Endometrium (tissue), 2 donors: ENCODE measurements at regions not wholly inside any gene's neighbourhood (a gene's known extent, or its start where the extent isn't known, plus 50 kb on each side); places are given as distances from the start of the nearest gene placed in this dataset.

Experiments used
- FAIRE-seq: peaks from 2 replicates; lab custom pipeline; 2012; peaks lifted over from hg19 to GRCh38; lab: Jason Lieb, UNC
- donor health status: control.
- donor health status: control.

- no peak for FAIRE-seq
Observed at GRCh38 chr1:86296305-86297205, 99.6 kb downstream of the ODF2L start.

GRCh38 chr1:86289746-86290145 is 106.4 kb downstream of the ODF2L start:
- no peak for FAIRE-seq

- no peak for FAIRE-seq
Observed at GRCh38 chr1:86289161-86289560, 107.0 kb downstream of the ODF2L start.

GRCh38 chr1:86288586-86289147 is 107.5 kb downstream of the ODF2L start:
- FAIRE-seq: no peak

GRCh38 chr1:86285796-86286195 is 110.3 kb downstream of the ODF2L start:
- no peak for FAIRE-seq

- FAIRE-seq: no peak
Observed at GRCh38 chr1:86282611-86283010, 113.5 kb downstream of the ODF2L start.

GRCh38 chr1:86277936-86278335 is 118.2 kb downstream of the ODF2L start:
- FAIRE-seq: no peak

GRCh38 chr1:86273066-86273465 is 116.5 kb upstream of the COL24A1 start:
- FAIRE-seq: no peak

- no peak for FAIRE-seq
Observed at GRCh38 chr1:86272083-86272482, 115.5 kb upstream of the COL24A1 start.

- no peak for FAIRE-seq
Observed at GRCh38 chr1:86271046-86271445, 114.5 kb upstream of the COL24A1 start.

- FAIRE-seq: no peak
Observed at GRCh38 chr1:86263101-86263500, 106.5 kb upstream of the COL24A1 start.

- no peak for FAIRE-seq
Observed at GRCh38 chr1:86260476-86260875, 103.9 kb upstream of the COL24A1 start.

- no peak for FAIRE-seq
Observed at GRCh38 chr1:86259390-86259789, 102.8 kb upstream of the COL24A1 start.

GRCh38 chr1:86258101-86258500 is 101.5 kb upstream of the COL24A1 start:
- FAIRE-seq: no peak

- no peak for FAIRE-seq
Observed at GRCh38 chr1:86247597-86248279, 91.2 kb upstream of the COL24A1 start.

GRCh38 chr1:86245566-86246190 is 89.1 kb upstream of the COL24A1 start:
- no peak for FAIRE-seq

- no peak for FAIRE-seq
Observed at GRCh38 chr1:86239894-86240293, 83.3 kb upstream of the COL24A1 start.

GRCh38 chr1:86239490-86239889 is 82.9 kb upstream of the COL24A1 start:
- no peak for FAIRE-seq

- FAIRE-seq: peak; percentile 45
Observed at GRCh38 chr1:86238226-86238625, 81.7 kb upstream of the COL24A1 start.

- no peak for FAIRE-seq
Observed at GRCh38 chr1:86235852-86236251, 79.3 kb upstream of the COL24A1 start.

GRCh38 chr1:86233403-86233802 is 76.8 kb upstream of the COL24A1 start:
- no peak for FAIRE-seq

- no peak for FAIRE-seq
Observed at GRCh38 chr1:86231076-86231475, 74.5 kb upstream of the COL24A1 start.
